Pons (tissue), 1 donor: ENCODE measurements at regions not wholly inside any gene's neighbourhood (a gene's known extent, or its start where the extent isn't known, plus 50 kb on each side); places are given as distances from the start of the nearest gene placed in this dataset.
"Not testable (repeated sequence)": the region's sequence is repeated elsewhere in the genome, so short reads cannot be mapped to it uniquely, and the experiment has no call there.

Experiments
- DNase-seq: peaks from one replicate; pipeline ENCODE4 v3.0.0-alpha.2; 2016; ENCODE audit warnings: low spot score

DNA sequence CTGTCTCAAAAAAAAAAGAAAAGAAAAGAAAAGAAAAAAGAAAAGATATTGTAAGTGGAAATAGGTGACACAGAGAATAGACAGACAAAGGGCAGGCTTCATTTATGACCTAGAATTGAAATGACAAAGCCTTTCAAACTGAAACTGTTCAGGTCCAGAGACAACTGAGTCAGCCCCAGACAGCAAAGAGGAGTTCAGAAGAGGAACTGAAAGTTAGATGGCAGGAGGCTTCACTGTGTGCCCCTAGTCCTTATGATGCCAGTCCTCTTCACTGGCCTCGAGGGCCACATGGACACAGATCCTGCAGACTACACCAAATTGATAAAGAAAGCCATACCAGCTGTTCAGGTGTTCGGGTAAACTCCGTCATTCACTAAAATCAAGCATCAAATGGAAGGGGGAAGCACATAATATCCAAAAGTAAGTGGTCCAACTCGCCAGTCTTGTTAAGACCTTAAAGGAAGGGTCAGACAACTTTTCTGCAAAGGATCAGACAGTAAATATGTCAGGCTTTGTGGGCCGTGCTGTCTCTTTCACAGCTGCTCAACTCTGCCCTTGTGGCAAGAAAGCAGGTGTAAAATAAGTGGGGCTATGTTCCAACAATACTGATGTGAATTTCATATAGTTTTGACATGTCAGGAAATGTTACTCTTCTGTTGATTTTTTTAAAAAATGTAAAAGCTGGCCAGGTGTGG lies 231.9 kb upstream of the MGAT5 start:
- DNase-seq = no peak

DNA sequence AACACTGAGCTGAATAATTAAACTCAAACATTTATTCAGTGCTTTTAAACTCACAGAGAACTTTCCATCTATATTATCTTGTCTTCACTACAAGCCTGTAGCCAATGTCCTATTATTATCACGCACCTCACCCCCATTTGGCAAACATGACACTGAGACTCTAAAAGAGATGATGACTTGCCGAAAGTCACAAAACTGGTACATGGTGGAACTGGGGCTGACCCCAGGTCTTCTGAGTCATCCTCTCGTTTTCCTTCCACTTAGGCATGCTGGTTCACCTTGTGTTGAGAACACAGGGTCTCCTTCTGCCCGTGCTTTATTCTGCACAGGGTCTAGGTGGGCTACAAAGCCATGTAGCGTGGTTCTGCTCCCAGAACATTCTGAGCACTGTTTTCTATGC lies 230.0 kb upstream of the MGAT5 start:
- no peak for DNase-seq

DNA sequence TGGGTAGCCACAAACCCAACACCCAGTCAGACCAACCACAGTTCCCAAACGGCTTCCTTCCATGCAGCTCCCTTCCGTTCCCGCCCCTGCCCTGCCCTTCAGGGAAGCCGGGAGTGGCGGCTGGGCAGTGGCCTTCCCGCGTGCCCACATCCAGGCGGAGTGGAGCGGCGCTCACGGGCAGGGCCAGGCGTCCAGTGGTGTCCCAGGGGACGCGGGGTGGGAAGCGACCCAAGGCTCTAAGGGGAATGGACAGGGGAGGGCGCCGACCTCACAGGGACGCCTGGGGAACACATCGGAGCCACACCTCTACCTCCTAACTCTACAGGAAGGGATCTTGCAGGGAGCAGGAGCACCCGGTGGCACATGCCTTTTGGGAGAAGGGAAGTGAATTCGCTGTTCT lies 225.9 kb upstream of the MGAT5 start:
- no peak for DNase-seq

DNA sequence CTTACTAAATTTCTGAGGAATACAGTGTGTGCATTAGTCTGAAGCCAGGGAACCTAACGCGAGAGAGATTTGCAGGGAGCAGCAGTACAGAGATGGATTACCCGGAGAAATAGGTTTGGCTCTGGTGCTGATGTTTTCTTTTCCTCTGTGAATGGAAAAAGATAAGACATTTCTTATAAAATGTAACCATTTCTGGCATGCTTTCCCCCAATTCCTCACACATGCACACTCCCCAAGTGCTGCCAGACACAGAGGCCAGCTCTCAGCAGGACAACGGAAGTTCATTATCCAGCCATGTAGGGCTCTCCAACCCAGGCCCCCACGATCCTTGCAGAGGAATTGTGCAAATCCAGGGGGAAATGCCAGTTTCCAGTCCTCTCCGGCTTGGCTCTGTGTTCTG lies 224.5 kb upstream of the MGAT5 start:
- DNase-seq = no peak

DNA sequence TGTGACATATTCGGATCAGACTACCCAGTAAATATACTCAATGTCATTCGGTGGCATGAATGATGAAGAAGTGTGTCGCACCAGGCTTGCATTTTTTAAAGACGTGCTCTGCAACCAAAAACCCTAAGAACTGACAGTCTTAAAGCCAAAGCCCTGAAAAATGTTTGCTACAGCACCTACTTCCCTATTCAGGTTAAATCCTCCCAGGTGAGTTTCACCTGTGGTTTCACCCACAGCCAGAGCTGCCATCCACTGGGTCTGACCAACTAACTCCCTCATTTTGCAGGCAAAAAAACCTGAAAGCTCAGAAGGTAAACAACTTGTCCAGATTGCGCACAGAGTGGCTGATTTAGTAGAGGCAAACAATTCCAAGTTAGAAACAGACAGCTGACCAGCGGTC lies 222.3 kb upstream of the MGAT5 start:
- no peak for DNase-seq

DNA sequence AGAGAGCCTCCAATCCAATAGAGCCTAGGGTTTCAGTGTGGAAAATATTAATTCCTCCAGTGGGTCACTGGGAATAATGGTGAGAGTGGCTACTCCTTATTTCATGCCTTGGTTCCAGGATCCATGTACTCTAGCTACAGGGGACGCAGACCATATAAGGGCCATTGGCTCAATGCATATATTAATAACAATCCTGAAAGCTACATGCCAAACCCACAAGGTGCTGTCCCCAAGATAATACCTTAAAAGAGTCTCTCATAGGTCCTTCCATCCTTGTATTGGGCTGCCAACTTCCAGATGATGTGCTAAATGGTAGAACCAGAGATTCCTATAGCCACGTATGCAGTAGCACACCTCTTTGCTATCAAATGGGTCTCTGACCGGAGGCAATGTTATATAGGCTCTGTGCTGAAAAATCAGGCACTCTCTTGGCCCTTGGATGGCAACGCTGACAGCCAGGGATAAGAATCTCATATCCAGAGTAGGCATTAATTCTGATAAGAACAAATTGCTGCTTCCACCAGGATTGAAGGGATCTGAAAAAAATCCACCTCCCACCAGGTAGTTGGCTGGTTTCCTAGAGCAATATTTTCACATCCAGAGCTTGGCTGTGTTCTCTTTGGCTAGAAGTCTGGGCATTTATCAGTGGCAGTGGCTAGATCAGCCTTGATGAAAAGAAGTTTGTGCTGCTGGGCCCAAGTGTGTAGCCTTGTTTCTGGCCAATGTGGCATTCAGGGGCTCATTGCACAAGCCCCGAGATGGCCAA lies 218.1 kb upstream of the MGAT5 start:
- no peak for DNase-seq

DNA sequence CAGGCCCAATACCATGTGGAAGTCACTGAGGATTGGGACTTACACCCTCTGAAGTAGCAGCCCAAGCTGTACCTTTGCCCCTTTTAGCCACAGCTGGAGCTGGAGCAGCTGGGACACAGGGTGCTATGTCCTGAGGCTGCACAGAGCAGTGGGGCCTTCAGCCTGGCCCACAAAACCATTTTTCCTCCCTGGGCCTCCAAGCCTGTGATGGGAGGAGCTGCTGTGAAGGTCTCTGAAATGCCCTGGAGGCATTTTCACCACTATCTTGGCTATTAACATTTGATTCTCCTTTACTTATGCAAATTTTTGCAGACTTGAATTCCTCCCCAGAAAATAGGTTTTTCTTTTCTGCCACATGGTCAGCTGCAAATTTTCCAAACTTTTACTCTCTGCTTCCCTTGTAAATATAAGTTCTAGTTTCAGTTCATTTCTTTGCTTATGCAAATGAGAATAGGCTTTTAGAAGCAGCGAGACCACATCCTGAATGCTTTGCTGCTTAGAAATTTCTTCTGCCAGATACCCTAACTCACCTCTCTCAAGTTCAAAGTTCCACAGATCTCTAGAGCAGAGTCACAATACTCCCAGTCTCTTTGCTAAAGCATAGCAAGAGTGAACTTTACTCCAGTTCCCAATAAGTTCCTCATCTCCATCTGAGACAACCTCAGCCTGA lies 213.8 kb upstream of the MGAT5 start:
- no peak for DNase-seq

DNA sequence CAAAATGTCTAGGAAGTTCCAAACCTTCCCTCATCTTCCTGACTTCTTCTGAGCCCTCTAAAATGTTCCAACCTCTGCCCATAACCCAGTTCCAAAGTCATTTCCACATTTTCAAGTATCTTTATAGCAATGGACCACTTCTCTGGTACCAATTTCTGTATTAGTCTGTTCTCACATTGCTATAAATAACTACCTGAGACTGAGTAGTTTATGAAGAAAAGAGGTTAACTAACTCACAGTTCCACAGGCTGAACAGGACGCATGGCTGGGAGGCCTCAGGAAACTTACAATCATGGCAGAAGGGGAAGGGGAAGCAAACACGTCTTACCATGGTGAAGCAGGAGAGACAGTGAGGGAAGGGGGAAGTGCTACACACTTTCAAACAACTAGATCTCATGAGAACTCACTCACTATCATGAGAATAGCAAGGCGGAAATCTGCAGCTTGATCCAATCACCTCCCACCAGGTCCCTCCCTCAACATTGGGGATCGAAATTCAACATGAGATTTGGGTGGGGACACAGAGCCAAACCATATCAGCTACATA lies 213.2 kb upstream of the MGAT5 start:
- not testable (repeated sequence) for DNase-seq

DNA sequence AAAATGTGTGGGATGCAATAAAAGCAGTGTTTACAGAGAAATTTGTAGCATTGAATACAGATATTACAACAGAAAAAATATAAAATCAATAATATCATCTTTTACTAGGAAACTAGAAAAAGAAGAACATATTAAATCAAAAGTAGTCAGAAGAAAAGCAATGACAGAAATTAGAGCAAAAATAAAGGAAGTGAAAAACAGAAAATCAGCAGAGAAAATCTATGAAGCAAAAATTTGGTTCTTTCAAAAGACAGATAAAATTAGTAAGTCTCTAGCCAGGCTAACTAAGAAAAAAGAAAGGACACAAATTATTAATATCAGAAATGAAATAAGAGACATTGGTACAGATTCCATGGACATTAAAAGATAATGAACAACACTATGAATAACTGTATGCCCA lies 212.0 kb upstream of the MGAT5 start:
- no peak for DNase-seq

DNA sequence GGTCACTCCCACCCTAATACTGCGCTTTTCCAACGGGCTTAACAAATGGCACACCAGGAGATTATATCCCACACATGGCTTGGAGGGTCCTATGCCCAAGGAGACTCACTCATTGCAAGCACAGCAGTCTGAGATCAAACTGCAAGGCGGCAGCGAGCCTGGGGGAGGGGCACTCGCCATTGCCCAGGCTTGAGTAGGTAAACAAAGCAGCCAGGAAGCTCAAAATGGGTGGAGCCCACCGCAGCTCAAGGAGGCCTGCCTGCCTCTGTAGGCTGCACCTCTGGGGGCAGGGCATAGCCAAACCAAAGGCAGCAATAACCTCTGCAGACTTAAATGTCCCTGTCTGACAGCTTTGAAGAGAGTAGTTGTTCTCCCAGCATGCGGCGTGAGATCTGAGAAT lies 210.8 kb upstream of the MGAT5 start:
- DNase-seq = not testable (repeated sequence)

DNA sequence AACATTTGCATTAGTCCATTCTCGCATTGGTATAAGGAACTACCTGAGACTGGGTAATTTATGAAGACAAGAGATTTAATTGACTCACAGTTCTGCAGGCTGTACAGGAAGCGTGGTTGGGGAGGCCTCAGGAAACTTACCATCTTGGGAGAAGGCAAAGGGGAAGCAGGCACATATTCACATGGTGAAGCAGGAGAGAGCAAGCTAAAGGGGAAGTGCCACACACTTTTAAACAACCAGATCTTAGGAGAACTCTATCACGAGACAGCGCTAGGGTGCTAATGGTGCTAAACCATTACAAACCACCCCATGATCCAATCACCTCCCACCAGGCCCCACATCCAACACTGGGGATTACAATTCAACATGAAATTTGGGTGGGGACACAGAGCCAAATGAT lies 201.7 kb upstream of the MGAT5 start:
- no peak for DNase-seq

DNA sequence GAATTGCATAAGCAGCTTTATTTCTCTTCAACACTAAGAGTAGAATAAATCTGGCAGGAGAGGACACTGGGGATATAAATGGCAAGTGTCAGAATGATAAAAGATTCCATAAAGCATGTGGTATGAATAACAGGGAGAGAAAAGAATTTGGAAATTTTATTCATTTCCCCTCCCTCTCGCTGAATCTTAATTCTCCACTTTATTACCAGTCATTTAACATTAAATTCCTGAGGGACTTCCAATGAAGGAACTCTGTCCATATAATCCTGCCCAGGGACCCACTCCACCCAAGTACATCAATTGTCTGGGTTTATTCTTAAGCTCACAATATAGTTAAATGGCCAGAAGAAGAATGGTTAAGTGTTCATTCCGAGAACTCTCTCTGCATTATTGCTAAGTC lies 197.7 kb upstream of the MGAT5 start:
- no peak for DNase-seq

DNA sequence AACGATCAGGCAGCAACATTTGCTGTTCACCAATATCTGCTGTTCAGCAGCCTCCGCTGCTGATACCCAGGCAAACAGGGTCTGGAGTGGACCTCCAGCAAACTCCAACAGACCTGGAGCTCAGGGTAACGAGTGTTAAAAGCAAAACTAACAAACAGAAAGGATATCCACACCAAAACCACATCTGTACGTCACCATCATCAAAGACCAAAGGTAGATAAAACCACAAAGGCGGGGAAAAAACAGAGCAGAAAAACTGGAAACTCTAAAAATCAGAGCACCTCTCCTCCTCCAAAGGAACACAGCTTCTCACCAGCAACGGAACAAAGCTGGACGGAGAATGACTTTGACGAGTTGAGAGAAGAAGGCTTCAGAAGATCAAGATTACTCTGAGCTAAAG lies 192.8 kb upstream of the MGAT5 start:
- DNase-seq = not testable (repeated sequence)

DNA sequence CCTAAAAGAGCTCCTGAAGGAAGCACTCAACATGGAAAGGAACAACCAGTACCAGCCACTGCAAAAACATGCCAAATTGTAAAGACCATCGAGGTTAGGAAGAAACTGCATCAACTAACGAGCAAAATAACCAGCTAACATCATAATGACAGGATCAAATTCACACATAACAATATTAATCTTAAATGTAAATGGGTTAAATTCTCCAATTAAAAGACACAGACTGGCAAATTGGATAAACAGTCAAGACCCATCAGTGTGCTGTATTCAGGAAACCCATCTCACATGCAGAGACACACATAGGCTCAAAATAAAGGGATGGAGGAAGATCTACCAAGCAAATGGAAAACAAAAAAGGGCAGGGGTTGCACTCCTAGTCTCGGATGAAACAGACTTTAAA lies 191.6 kb upstream of the MGAT5 start:
- not testable (repeated sequence) for DNase-seq

DNA sequence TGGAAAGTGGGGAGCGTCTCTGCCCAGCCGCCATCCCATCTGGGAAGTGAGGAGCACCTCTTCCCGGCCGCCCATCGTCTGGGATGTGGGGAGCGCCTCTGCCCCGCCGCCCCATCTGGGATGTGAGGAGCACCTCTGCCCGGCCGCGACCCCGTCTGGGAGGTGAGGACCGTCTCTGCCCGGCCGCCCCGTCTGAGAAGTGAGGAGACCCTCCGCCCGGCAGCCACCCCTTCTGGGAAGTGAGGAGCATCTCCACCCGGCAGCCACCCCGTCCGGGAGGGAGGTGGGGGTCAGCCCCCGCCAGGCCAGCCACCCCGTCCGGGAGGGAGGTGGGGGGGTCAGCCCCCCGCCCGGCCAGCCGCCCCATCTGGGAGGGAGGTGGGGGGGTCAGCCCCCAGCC lies 190.0 kb upstream of the MGAT5 start:
- not testable (repeated sequence) for DNase-seq

DNA sequence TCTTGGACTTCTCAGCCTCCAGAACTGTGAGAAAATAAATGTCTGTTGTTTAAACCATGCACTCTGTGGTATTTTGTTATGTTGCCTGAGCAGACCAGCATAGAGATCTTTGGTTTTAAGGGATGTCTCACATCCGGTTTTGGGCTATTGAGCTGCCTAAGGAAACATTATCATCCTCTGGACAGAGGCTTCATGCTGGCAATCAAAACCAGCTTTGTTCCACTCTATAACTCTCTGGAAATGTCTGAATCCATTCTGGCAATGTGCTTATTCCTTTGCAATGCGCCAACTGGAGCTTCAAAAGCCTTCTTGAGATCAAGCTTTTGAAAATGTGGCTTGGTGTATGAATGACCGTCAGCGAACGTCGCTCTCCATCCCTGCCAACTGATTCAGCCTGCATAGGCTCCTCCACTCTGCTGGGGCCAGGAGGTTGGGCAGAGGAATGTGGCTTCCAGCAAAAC lies 183.6 kb upstream of the MGAT5 start:
- DNase-seq = no peak

DNA sequence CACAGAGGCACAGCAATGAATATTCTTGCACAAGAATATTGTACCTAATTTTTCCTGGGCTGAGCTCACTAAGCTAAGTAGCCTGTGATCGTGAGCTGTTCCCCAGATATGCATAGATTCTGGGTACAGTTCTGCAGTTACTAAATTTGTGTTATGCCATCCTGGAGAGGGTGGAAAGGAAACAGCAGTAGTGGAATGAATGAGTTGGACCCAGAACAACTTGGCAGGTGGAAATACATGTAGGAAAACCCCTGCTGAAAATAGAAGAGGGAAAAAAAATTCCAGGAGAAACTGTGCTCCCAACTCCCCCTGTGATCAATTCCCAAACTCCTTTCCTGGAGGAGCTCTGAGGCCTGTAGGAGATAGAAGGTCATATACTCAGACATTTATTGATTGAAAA lies 181.5 kb upstream of the MGAT5 start:
- no peak for DNase-seq

DNA sequence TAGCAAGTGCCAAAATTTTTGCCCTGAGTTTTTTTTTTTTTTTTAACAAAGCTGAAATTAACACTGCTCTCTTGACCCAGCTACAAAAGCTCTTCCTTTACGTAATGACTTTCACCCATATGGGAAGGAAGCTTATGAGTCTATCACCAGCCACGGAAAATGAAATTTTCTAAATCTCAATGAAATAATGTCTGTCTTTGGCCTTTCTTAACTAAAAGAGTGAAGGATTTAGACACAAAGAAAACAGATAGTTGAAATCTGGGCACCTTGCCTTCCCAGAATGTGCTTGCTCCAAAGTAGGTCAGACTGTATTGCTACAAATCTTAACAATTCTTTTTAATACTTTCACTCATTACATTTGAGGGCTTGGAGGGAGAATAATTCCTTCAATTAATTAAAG lies 180.8 kb upstream of the MGAT5 start:
- DNase-seq = no peak

DNA sequence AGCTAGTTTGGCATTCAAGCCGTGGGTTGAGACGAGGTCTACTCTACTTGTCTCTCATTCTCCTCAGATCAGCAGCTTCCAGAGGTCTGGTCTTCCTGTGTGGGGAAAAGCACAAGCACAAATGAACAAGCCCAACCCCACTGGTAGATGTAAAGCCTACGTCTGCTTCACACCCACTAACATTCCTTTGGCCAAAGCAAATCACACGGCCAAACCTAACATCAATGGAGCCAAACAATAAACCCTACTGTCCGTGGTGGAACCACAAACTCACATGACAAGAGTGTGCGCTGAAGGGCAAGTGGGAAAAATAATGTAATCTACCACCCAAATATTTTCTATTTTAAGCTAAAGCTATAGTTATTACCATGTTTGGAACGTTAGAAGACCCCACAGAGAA lies 179.3 kb upstream of the MGAT5 start:
- no peak for DNase-seq

DNA sequence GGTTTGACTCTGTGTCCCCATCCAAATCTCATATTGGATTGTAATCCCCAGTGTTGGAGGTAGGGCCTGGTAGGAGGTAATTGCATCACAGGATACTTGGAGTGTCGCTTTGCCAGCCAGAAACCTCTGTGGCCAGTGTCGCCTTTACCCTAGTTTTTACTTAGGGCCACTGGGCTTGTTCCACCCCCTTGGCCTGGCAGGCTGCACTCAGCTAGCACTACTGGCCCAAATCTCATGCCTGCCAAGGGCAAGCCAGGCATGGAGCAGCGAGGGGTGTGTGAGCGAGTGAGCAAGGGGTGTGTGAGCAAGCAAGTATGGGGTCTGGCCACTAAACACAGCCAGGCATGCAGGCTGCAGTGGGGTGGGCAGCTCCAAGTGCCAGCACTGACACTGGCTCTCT lies 178.7 kb upstream of the MGAT5 start:
- DNase-seq = no peak

DNA sequence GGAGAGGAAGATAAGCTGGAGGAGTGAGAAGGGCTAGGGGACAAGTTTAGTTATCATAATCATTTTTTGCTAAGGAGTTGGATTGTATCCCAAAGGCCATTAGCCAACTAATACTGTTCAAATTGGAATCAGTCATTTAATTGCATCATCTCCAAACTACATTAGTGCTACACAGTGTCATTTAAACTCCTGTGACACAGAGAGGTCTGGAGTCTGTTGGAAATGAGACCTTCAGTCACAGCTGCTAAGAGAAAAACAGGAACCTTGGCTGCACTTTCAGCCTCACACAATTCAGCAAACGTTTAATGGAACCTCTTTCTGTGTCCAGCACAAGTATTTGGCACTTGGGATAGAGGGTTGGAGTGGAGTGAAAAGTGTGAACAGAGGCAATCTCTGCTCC lies 175.5 kb upstream of the MGAT5 start:
- DNase-seq = no peak

DNA sequence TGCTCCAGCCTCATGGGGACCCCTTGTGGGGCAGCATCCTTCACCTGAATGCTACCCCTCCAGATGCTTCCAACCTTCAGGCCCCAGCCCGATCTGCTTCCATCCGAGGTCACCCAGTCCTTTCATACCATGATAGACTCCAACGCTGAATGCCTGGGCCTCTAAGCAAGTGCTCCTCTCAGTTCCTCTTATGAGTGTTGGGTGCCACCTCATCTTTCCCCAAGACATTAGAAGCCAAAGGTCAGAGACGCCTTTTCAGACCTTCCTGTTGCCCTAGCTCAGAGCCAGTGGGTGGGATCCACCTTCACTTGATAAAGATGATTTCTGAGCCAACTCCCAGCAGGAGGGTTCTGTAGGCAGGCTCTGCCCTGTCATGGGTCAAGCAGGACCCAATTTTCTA lies 174.5 kb upstream of the MGAT5 start:
- DNase-seq = no peak
